Mesenchymal stem cell (in vitro differentiated cells and primary cell): ENCODE measurements at regions not wholly inside any gene's neighbourhood (a gene's known extent, or its start where the extent isn't known, plus 50 kb on each side); places are given as distances from the start of the nearest gene placed in this dataset.
"Not testable (repeated sequence)": the region's sequence is repeated elsewhere in the genome, so short reads cannot be mapped to it uniquely, and the experiment has no call there.

Experiments used
- DNase-seq: peaks from one replicate; pipeline ENCODE4 v3.0.0-alpha.2; 2013
- H2AFZ ChIP-seq: one replicate; pipeline ENCODE4 v1.6.1; 2013; ENCODE audit warnings: low read depth, mild to moderate bottlenecking, control low read depth, inconsistent platforms, low read length, moderate library complexity
- H2AK5ac ChIP-seq: 2 replicates; pipeline ENCODE4 v1.6.1; 2013; ENCODE audit warnings: low read length, moderate library complexity, mild to moderate bottlenecking, inconsistent platforms; ENCODE audit not compliant: severe bottlenecking
- H2BK120ac ChIP-seq: one replicate; pipeline ENCODE4 v1.6.1; 2013; ENCODE audit warnings: low read depth, mild to moderate bottlenecking, inconsistent platforms, low read length, moderate library complexity
- H2BK12ac ChIP-seq, 2 experiments: one replicate each; pipeline ENCODE4 v1.6.1; 2013; ENCODE audit warnings: inconsistent platforms in 2 of 2, low read length in 2 of 2, mild to moderate bottlenecking in 2 of 2, moderate library complexity in 2 of 2, control low read depth in 1 of 2
- H2BK15ac ChIP-seq: one replicate; pipeline ENCODE4 v1.6.1; 2013; ENCODE audit warnings: mild to moderate bottlenecking, low read depth, inconsistent platforms; ENCODE audit not compliant: poor library complexity, severe bottlenecking
- H2BK5ac ChIP-seq: 2 replicates; pipeline ENCODE4 v1.6.1; 2013; ENCODE audit warnings: low read depth, mild to moderate bottlenecking, low read length, control low read depth, inconsistent platforms; ENCODE audit not compliant: poor library complexity, severe bottlenecking
- H3K14ac ChIP-seq, 2 experiments: one replicate each; pipeline ENCODE4 v1.6.1; 2013; ENCODE audit warnings: inconsistent platforms in 2 of 2, low read length in 2 of 2, control low read depth in 1 of 2, mild to moderate bottlenecking in 1 of 2, moderate library complexity in 1 of 2
- H3K18ac ChIP-seq, 2 experiments: one replicate each; pipeline ENCODE4 v1.6.1; 2013; ENCODE audit warnings: inconsistent platforms in 2 of 2, low read length in 2 of 2, control low read depth in 1 of 2, low read depth in 1 of 2, mild to moderate bottlenecking in 1 of 2
- H3K23ac ChIP-seq, 2 experiments: one replicate each; pipeline ENCODE4 v1.6.1; 2013; ENCODE audit warnings: inconsistent platforms in 2 of 2, low read length in 2 of 2, mild to moderate bottlenecking in 2 of 2, moderate library complexity in 2 of 2, control low read depth in 1 of 2
- H3K27ac ChIP-seq: 2 replicates; pipeline ENCODE4 v1.5.1; 2013; ENCODE audit warnings: mild to moderate bottlenecking, moderate library complexity, low read length, control low read depth, inconsistent platforms; ENCODE audit not compliant: poor library complexity, severe bottlenecking
- H3K27me3 ChIP-seq, 2 experiments: 2 replicates each; pipeline versions ENCODE4 v1.6.1 to v1.7.0; 2013; ENCODE audit warnings: low read length in 2 of 2, mild to moderate bottlenecking in 2 of 2, moderate library complexity in 2 of 2, control low read depth in 1 of 2, inconsistent platforms in 1 of 2; ENCODE audit not compliant: control insufficient read depth in 1 of 2, insufficient read depth in 1 of 2
- H3K36me3 ChIP-seq, 2 experiments: 2 replicates each; pipeline versions ENCODE4 v1.6.1 to v1.7.0; 2013; ENCODE audit warnings: low read length in 2 of 2, control low read depth in 1 of 2, inconsistent platforms in 1 of 2, low read depth in 1 of 2, mild to moderate bottlenecking in 1 of 2; ENCODE audit not compliant: insufficient read depth in 2 of 2, control insufficient read depth in 1 of 2
- H3K4ac ChIP-seq, 2 experiments: one replicate each; pipeline ENCODE4 v1.6.1; 2013; ENCODE audit warnings: inconsistent platforms in 2 of 2, low read length in 2 of 2, mild to moderate bottlenecking in 2 of 2, moderate library complexity in 2 of 2, control low read depth in 1 of 2, low read depth in 1 of 2
- H3K4me1 ChIP-seq: 2 replicates; pipeline ENCODE4 v1.6.1; 2013; ENCODE audit warnings: low read depth, low read length, control low read depth; ENCODE audit not compliant: control insufficient read depth, insufficient read depth
- H3K4me2 ChIP-seq: 2 replicates; pipeline ENCODE4 v1.6.1; 2013; ENCODE audit warnings: low read length, mild to moderate bottlenecking, inconsistent platforms; ENCODE audit not compliant: poor library complexity, severe bottlenecking
- H3K4me3 ChIP-seq, 2 experiments: 2 replicates each; pipeline versions ENCODE4 v1.5.1 to v1.7.0; 2013; ENCODE audit warnings: low read length in 2 of 2, mild to moderate bottlenecking in 2 of 2, control low read depth in 1 of 2, low read depth in 1 of 2; ENCODE audit not compliant: insufficient read depth in 1 of 2
- H3K79me1 ChIP-seq: replicated peaks from 2 replicates; pipeline ENCODE4 v1.6.1; 2013; ENCODE audit warnings: mild to moderate bottlenecking, control low read depth, low read length, inconsistent platforms; ENCODE audit not compliant: poor library complexity, severe bottlenecking
- H3K9ac ChIP-seq: 2 replicates; pipeline ENCODE4 v1.7.0; 2013; ENCODE audit warnings: mild to moderate bottlenecking, low read length, moderate library complexity
- H3K9me3 ChIP-seq: 2 replicates; pipeline ENCODE4 v1.7.0; 2013; ENCODE audit warnings: mild to moderate bottlenecking, low read length; ENCODE audit not compliant: control insufficient read depth
- H4K8ac ChIP-seq: one replicate; pipeline ENCODE4 v1.6.1; 2013; ENCODE audit warnings: inconsistent platforms, mild to moderate bottlenecking, low read length, moderate library complexity
- H4K91ac ChIP-seq: one replicate; pipeline ENCODE4 v1.6.1; 2013; ENCODE audit warnings: mild to moderate bottlenecking, low read length, inconsistent platforms
- WGBS: methylation state at CpG from one replicate; pipeline ENCODE4 v1.1.7; 2013; ENCODE audit warnings: mixed read lengths; 5-methylcytosine and 5-hydroxymethylcytosine counted together

- not testable (repeated sequence) for H3K23ac ChIP-seq, H2BK12ac ChIP-seq, H3K4ac ChIP-seq, H2AFZ ChIP-seq, H3K9ac ChIP-seq, H4K8ac ChIP-seq, H3K27ac ChIP-seq, H3K4me1 ChIP-seq, H2BK120ac ChIP-seq, H3K79me1 ChIP-seq, H2BK15ac ChIP-seq, DNase-seq, H4K91ac ChIP-seq, H3K4me2 ChIP-seq, H3K27me3 ChIP-seq, H2BK5ac ChIP-seq, H3K9me3 ChIP-seq, H3K36me3 ChIP-seq, H3K14ac ChIP-seq, H2AK5ac ChIP-seq, H3K18ac ChIP-seq, H3K4me3 ChIP-seq
- 88% methylated on average over 1 of the region's 2 CpGs for WGBS
Measured at GRCh38 chr6:125636011-125636410, 113.4 kb upstream of the HEY2 start.

- Histone ChIP-seq H2BK120ac (no peak overlapping the region), H3K27ac (no peak overlapping the region), H3K4me1 (no peaks in the 10 kb centered on the region), H2AK5ac (no peak overlapping the region), H4K8ac (no peak overlapping the region), H3K18ac (no peak overlapping the region), H2BK12ac (no peak overlapping the region), H3K79me1 (no peaks in the 10 kb centered on the region), H3K4me2 (no peak overlapping the region), H3K9ac (no peak overlapping the region), H3K27me3 (peaks cover 0 to 6% of the 10 kb centered on the region in 2 experiments), H4K91ac (no peak overlapping the region), H3K36me3 (no peaks in the 10 kb centered on the region), H2BK5ac (no peak overlapping the region), H2BK15ac (no peak overlapping the region), H3K23ac (no peak overlapping the region), H3K9me3 (no peaks in the 10 kb centered on the region), H2AFZ (no peak overlapping the region), H3K4ac (no peak overlapping the region), H3K4me3 (no peak overlapping the region), H3K14ac (no peak overlapping the region)
- no peak for DNase-seq
- 88% methylated on average over 1 of the region's 1 CpG for WGBS
Measured at GRCh38 chr6:125636671-125637070, 112.8 kb upstream of the HEY2 start.

DNA sequence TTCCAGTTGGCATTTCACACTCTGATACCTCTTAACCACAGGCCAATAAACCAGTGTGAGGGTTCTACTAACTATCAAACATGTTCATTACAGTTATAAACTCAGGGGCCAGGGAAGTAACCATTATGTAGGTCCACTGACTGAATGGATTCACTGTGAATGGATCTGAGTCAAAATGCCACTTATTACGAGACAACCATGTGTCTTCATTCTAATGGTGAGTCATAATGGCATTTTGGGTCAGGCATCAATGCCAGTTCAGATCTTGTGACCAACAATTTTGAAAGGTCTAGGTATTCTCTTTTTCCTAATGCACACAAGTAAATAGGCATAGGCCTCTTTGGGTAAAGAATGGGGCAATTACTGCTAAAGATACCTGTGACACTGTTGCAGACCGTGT, 112.2 kb upstream of the HEY2 start:
- Histone ChIP-seq H3K9ac (no peak overlapping the region), H2AK5ac (no peak overlapping the region), H2BK5ac (no peak overlapping the region), H3K23ac (no peak overlapping the region), H3K79me1 (no peaks in the 10 kb centered on the region), H3K4me3 (no peak overlapping the region), H3K9me3 (no peaks in the 10 kb centered on the region), H2BK120ac (no peak overlapping the region), H2AFZ (no peak overlapping the region), H3K4me1 (no peaks in the 10 kb centered on the region), H3K27ac (no peak overlapping the region), H4K91ac (no peak overlapping the region), H3K4me2 (no peak overlapping the region), H2BK15ac (no peak overlapping the region), H3K4ac (no peak overlapping the region), H3K27me3 (peaks cover 0 to 6% of the 10 kb centered on the region in 2 experiments), H2BK12ac (no peak overlapping the region), H3K18ac (no peak overlapping the region), H3K14ac (no peak overlapping the region), H3K36me3 (no peaks in the 10 kb centered on the region), H4K8ac (no peak overlapping the region)
- DNase-seq, result no peak
- WGBS, result 87% methylated on average over 2 of the region's 2 CpGs

- Histone ChIP-seq H2AK5ac (no peak overlapping the region), H3K9me3 (no peaks in the 10 kb centered on the region), H3K4me3 (no peak overlapping the region), H3K23ac (no peak overlapping the region), H3K79me1 (no peaks in the 10 kb centered on the region), H2AFZ (no peak overlapping the region), H2BK15ac (no peak overlapping the region), H3K9ac (no peak overlapping the region), H3K4me2 (no peak overlapping the region), H3K4me1 (no peaks in the 10 kb centered on the region), H3K36me3 (no peaks in the 10 kb centered on the region), H4K91ac (no peak overlapping the region), H2BK5ac (no peak overlapping the region), H3K4ac (no peak overlapping the region), H3K27me3 (peaks cover 0 to under 1% of the 10 kb centered on the region in 2 experiments), H2BK120ac (no peak overlapping the region), H3K27ac (no peak overlapping the region), H4K8ac (no peak overlapping the region), H2BK12ac (no peak overlapping the region), H3K14ac (no peak overlapping the region), H3K18ac (no peak overlapping the region)
- no peak for DNase-seq
- WGBS, result 32% methylated on average over 2 of the region's 3 CpGs
Measured at GRCh38 chr6:125639466-125640020, 109.9 kb upstream of the HEY2 start.
